Hindlimb muscle (tissue), 1 donor: ENCODE measurements at regions not wholly inside any gene's neighbourhood (a gene's known extent, or its start where the extent isn't known, plus 50 kb on each side); places are given as distances from the start of the nearest gene placed in this dataset.

ENCODE experiments used
- DNase-seq: peaks from one replicate; pipeline ENCODE4 v3.0.0-alpha.2; 2013

- DNase-seq: no peak
These were observed 188.4 kb upstream of the VEGFC start for GRCh38 chr4:176981074-176981473.

GRCh38 chr4:176981551-176981950, 188.8 kb upstream of the VEGFC start:
- no peak for DNase-seq

GRCh38 chr4:176988226-176988625, 195.5 kb upstream of the VEGFC start:
- no peak for DNase-seq

- no peak for DNase-seq
These were observed 196.5 kb upstream of the VEGFC start for GRCh38 chr4:176989186-176989585.

GRCh38 chr4:176999935-177000543, 207.3 kb upstream of the VEGFC start:
- no peak for DNase-seq

GRCh38 chr4:177001271-177002175, 208.8 kb upstream of the VEGFC start:
- no peak for DNase-seq

GRCh38 chr4:177005674-177006230, 213.0 kb upstream of the VEGFC start:
- DNase-seq: no peak

- no peak for DNase-seq
These were observed 213.6 kb upstream of the VEGFC start for GRCh38 chr4:177006331-177006730.

GRCh38 chr4:177008071-177008835, 215.5 kb upstream of the VEGFC start:
- no peak for DNase-seq

GRCh38 chr4:177008836-177009501, 216.2 kb upstream of the VEGFC start:
- no peak for DNase-seq

- DNase-seq: no peak
These were observed 217.7 kb upstream of the VEGFC start for GRCh38 chr4:177010418-177010817.

- no peak for DNase-seq
These were observed 220.3 kb upstream of the VEGFC start for GRCh38 chr4:177012918-177013545.

- DNase-seq: no peak
These were observed 223.9 kb upstream of the VEGFC start for GRCh38 chr4:177016541-177017141.

- DNase-seq: no peak
These were observed 231.2 kb upstream of the VEGFC start for GRCh38 chr4:177023951-177024350.

GRCh38 chr4:177032341-177032740, 239.6 kb upstream of the VEGFC start:
- DNase-seq: no peak

GRCh38 chr4:177033135-177033534, 240.4 kb upstream of the VEGFC start:
- no peak for DNase-seq

- DNase-seq: no peak
These were observed 240.9 kb upstream of the VEGFC start for GRCh38 chr4:177033632-177034031.

GRCh38 chr4:177041356-177041755, 248.6 kb upstream of the VEGFC start:
- DNase-seq: no peak

- DNase-seq: peak; percentile 32
These were observed 254.5 kb upstream of the VEGFC start for GRCh38 chr4:177047070-177047850.

- DNase-seq: no peak
These were observed 255.1 kb upstream of the VEGFC start for GRCh38 chr4:177047851-177048174.
